Ascending aorta (tissue), 2 donors: ENCODE measurements at regions not wholly inside any gene's neighbourhood (a gene's known extent, or its start where the extent isn't known, plus 50 kb on each side); places are given as distances from the start of the nearest gene placed in this dataset.

Source experiments
- DNase-seq, 2 donors: peaks; one replicate each; pipeline ENCODE4 v3.0.0-alpha.2; 2019; ENCODE audit warnings: low spot score in 2 of 2
- H3K27ac ChIP-seq, 2 donors: fragments of 200-600 bp; sonication (generic); one replicate each; pipeline ENCODE4 v1.5.1; 2016 to 2017; ENCODE audit warnings: mild to moderate bottlenecking in 1 of 2
- H3K27me3 ChIP-seq: fragments of 200-600 bp; sonication (generic); one replicate; pipeline ENCODE4 v1.5.1; 2017
- H3K36me3 ChIP-seq, 2 donors: fragments of 200-600 bp; sonication (generic); one replicate each; pipeline ENCODE4 v1.5.1; 2016
- H3K4me1 ChIP-seq, 2 donors: fragments of 200-600 bp; sonication (generic); one replicate each; pipeline ENCODE4 v1.5.1; 2016 to 2017; ENCODE audit warnings: mild to moderate bottlenecking in 1 of 2
- H3K4me3 ChIP-seq, 2 donors: fragments of 200-600 bp; sonication (generic); one replicate each; pipeline ENCODE4 v1.5.1; 2016 to 2017; ENCODE audit warnings: mild to moderate bottlenecking in 1 of 2
- H3K9me3 ChIP-seq, 2 donors: fragments of 200-600 bp; sonication (generic); one replicate each; pipeline ENCODE4 v1.5.1; 2016
- intact Hi-C: fragments of 100-400 bp; cut with DNase I; formaldehyde crosslinking; loops from one replicate; pipeline ENCODE4 v1.15.1; 2023
- TF ChIP-seq, protein P1 (sequence below), 3 experiments: fragments of 200-600 bp in 2 of 3; fragments of 450-650 bp in 1 of 3; sonication (generic) in 2 of 3; IDR thresholded peaks; one replicate each; pipeline ENCODE4 v1.5.1; 2016 to 2019; ENCODE audit warnings: antibody characterized with exemption in 3 of 3, mild to moderate bottlenecking in 1 of 3, moderate library complexity in 1 of 3

DNA sequence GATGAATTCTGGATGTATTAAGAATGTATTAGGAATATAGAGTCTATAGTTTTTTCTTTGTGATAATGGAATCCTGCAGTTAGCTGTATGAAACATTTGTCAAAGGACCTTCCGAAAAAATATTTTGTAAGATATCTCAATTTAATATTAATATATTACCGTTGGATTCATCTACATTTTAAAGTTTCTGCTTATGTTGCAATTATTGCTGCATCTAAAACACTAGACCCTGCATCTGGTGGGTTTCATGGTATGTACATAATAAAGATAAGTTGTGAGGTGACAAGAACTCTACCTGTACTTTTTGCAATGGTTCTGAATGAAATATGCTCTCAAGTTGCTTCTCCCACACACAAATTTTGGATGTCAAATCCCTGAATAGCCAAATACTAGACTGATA is 565.9 kb upstream of the FBXO33 start:
- Histone ChIP-seq H3K4me1 (no peaks in the 10 kb centered on the region), H3K27ac (no peak overlapping the region), H3K27me3 (no peaks in the 10 kb centered on the region), H3K9me3 (no peaks in the 10 kb centered on the region), H3K36me3 (no peaks in the 10 kb centered on the region), H3K4me3 (no peak overlapping the region)
- intact Hi-C loops, result no loop called here
- TF ChIP-seq, protein P1, sequence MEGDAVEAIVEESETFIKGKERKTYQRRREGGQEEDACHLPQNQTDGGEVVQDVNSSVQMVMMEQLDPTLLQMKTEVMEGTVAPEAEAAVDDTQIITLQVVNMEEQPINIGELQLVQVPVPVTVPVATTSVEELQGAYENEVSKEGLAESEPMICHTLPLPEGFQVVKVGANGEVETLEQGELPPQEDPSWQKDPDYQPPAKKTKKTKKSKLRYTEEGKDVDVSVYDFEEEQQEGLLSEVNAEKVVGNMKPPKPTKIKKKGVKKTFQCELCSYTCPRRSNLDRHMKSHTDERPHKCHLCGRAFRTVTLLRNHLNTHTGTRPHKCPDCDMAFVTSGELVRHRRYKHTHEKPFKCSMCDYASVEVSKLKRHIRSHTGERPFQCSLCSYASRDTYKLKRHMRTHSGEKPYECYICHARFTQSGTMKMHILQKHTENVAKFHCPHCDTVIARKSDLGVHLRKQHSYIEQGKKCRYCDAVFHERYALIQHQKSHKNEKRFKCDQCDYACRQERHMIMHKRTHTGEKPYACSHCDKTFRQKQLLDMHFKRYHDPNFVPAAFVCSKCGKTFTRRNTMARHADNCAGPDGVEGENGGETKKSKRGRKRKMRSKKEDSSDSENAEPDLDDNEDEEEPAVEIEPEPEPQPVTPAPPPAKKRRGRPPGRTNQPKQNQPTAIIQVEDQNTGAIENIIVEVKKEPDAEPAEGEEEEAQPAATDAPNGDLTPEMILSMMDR (IDR thresholded peaks at IDR 0.05), result no peak
- DNase-seq, result no peak

DNA sequence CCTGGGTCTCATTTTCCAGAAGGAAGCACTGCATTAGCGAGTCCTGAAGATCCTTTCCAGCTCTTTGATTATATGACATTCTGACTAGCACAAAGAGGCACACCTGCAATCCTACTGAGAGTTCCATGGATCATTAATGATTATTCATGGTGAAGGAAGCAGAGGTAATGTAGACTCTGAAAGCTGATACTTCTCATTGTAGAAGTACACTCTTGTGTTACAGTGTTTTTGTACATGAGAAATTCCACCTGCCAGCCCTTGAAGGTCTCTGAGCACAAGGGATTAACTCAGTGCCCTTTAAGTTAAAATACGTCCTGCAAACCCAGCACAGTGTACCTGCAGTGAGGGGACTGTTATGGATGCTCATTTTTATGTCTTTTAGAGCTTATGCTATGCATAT is 558.8 kb upstream of the FBXO33 start:
- no peaks in the 10 kb centered on the region for H3K9me3 ChIP-seq

DNA sequence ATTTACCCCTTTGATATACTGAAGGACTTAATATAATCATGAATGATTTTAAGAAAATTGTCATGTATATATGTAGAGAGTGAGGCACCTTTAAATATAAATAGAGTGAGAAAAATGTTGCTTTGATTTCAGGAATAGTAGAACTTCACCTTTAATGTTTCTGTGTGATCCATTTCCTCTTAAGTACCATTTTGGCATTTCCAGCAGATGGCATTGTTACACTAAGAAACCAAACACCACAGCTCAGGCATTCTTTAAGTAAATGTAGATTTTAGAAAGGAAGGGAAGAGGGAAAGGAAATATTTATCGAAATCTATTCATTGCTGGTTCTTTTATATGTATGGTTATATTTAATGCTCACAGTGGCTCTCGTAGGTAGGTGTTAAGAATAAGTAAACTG is 556.7 kb upstream of the FBXO33 start:
- TF ChIP-seq, protein P1 (IDR thresholded peaks at IDR 0.05), result no peak
- intact Hi-C loops, result no loop called here
- no peak overlapping the region for H3K27ac ChIP-seq
- no peak overlapping the region for H3K4me3 ChIP-seq
- H3K9me3 ChIP-seq, result no peaks in the 10 kb centered on the region
- no peaks in the 10 kb centered on the region for H3K4me1 ChIP-seq
- no peaks in the 10 kb centered on the region for H3K27me3 ChIP-seq
- no peaks in the 10 kb centered on the region for H3K36me3 ChIP-seq
- no peak for DNase-seq

More for the DNA sequence above, 558.8 kb upstream of the FBXO33 start:
- Histone ChIP-seq H3K4me1 (no peaks in the 10 kb centered on the region), H3K36me3 (no peaks in the 10 kb centered on the region), H3K27ac (no peak overlapping the region), H3K4me3 (no peak overlapping the region), H3K27me3 (no peaks in the 10 kb centered on the region)
- intact Hi-C loops, result no loop called here
- DNase-seq, result no peak
- TF ChIP-seq, protein P1 (IDR thresholded peaks at IDR 0.05), result no peak

DNA sequence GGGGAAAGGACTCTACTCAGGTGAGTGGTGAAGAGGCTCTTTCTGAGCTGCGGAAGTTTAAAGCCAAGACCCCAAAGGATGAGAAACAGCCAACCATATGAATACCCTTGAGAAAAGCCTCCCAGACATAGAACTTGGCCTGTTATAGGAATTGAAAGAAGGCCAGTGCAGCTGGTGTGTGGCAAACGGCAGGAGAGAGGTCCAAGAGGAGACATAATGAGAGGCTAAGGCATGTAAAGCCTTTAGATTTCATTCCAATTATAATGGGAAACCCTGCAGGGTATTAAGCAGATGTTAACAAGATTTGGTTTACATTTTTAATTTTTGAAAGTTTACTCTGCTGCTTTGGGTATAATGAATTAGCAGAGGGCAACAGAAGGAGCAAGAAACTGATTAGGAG is 552.1 kb upstream of the FBXO33 start:
- TF ChIP-seq, protein P1 (IDR thresholded peaks at IDR 0.05), result no peak
- H3K27ac ChIP-seq, result no peak overlapping the region
- intact Hi-C loops, result no loop called here
- H3K9me3 ChIP-seq, result no peaks in the 10 kb centered on the region
- H3K27me3 ChIP-seq, result no peaks in the 10 kb centered on the region
- no peak overlapping the region for H3K4me3 ChIP-seq
- DNase-seq, result no peak
- no peaks in the 10 kb centered on the region for H3K4me1 ChIP-seq
- H3K36me3 ChIP-seq, result no peaks in the 10 kb centered on the region

DNA sequence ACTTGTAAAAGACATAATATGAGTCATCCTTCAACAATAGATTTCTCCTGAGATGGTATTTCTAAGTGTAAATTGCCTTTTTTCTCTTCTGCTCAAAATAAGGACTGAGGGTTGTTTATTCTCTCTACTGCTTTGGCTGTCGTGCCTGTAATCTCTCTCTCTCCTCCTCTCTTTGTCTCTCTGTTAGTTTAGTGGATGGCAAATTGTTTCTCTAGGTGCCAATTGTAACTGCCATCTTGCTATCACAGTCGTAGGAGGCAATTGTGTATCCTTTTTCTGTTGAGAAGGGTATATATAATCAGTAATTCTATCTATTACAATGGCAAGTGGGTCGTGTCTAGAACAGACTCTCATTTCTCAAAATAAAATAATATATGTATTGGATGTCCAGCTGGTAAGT is 545.0 kb upstream of the FBXO33 start:
- intact Hi-C loops, result no loop called here
- Histone ChIP-seq H3K4me3 (no peak overlapping the region), H3K4me1 (no peaks in the 10 kb centered on the region), H3K9me3 (no peaks in the 10 kb centered on the region), H3K27ac (no peak overlapping the region), H3K36me3 (no peaks in the 10 kb centered on the region), H3K27me3 (no peaks in the 10 kb centered on the region)
- TF ChIP-seq, protein P1 (IDR thresholded peaks at IDR 0.05), result no peak
- no peak for DNase-seq

DNA sequence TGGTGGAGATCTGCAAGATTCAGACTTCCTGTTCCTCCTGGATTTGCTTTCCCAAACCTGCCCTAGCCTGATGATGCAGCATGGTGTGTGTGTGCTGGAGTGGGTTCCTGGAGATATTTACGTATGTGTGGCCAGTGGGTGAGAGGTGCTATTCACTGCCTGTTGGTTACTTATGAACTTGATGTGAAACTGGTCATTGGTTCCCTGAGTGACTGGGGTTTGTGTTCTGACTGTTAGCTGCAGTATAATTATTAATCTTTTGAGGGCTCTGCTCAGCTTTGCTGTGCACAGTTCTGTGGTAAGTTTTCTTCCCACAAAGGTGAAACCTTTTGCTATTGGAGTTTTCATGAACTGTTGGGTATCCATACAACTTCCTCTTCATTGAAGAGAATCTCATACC is 541.8 kb upstream of the FBXO33 start:
- TF ChIP-seq, protein P1 (IDR thresholded peaks at IDR 0.05), result no peak
- H3K27me3 ChIP-seq, result no peaks in the 10 kb centered on the region
- intact Hi-C loops, result no loop called here
- no peaks in the 10 kb centered on the region for H3K9me3 ChIP-seq
- no peak for DNase-seq
- H3K4me1 ChIP-seq, result no peaks in the 10 kb centered on the region
- no peaks in the 10 kb centered on the region for H3K36me3 ChIP-seq
- H3K4me3 ChIP-seq, result no peak overlapping the region
- no peak overlapping the region for H3K27ac ChIP-seq
